ENCODE measurements at regions not wholly inside any gene's neighbourhood (a gene's known extent, or its start where the extent isn't known, plus 50 kb on each side); places are given as distances from the start of the nearest gene placed in this dataset.

GRCh38 chr17:68196394-68197090 is 51.3 kb upstream of the AMZ2 start:
- Histone ChIP-seq H3K9me3 (no peaks in the 10 kb centered on the region), H3K27ac (no peak overlapping the region)
- intact Hi-C loops (cut with DNase I): no loop called here

DNA sequence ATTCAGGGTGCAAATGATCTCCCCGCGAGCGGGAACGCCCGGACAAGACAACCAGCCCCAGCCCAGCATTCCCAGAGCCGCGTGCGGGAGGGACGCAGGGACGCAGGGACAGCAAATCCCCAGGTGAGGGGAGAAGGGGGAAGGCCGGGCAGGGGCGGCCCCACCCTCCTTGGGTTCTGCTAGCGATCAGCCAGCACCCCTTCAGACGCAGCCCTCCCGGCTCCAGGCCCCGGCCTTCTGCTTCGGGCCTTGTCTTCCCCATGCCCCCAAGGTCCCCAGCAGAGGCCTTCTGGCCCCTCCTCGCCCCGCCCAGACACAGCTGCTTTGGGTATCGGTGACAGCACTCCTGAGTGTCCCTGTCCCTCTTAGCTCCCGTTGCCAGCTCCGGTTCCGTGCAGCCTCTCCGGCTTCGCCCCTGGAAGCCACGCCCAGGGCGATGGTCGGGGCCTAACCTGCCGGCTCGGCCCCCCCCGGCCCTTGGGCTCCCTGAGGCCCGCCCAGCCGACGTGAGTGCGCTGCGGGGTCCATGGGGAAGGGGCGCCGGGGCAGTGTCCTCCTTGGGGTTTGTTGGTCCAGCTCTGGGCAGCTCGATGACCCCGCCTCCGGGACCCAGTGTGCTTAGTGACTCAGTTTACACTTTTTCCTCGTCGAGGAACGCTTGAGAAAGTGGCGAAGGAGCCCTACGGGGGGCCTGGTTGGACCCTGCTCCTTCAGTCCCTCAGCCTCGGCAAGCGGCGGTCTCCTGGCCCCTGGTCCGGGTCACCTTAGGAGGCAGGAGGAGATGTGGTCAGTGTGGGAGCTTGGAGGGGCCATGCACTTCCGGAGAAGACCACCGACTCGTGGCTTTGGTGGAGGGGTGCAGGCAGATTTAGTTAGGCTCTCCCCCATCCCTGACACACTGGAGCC is 50.5 kb upstream of the AMZ2 start:
- Histone ChIP-seq H3K27ac (no peak overlapping the region), H3K4me1 (peaks cover 57% of the 10 kb centered on the region), H3K4me3 (peak overlapping the region; percentile 38 to 50), H3K9me3 (no peaks in the 10 kb centered on the region), H3K27me3 (peaks cover 16% of the 10 kb centered on the region), H3K36me3 (no peaks in the 10 kb centered on the region)
- intact Hi-C loops (cut with DNase I): no loop called here
- no peak for TF ChIP-seq POLR2AphosphoS5 (IDR thresholded peaks at IDR 0.05; ENCODE audit: insufficient read depth in 1 of 2, low read depth in 1 of 2)
- TF ChIP-seq POLR2A (IDR thresholded peaks at IDR 0.05): no peak
- TF ChIP-seq, protein P1, sequence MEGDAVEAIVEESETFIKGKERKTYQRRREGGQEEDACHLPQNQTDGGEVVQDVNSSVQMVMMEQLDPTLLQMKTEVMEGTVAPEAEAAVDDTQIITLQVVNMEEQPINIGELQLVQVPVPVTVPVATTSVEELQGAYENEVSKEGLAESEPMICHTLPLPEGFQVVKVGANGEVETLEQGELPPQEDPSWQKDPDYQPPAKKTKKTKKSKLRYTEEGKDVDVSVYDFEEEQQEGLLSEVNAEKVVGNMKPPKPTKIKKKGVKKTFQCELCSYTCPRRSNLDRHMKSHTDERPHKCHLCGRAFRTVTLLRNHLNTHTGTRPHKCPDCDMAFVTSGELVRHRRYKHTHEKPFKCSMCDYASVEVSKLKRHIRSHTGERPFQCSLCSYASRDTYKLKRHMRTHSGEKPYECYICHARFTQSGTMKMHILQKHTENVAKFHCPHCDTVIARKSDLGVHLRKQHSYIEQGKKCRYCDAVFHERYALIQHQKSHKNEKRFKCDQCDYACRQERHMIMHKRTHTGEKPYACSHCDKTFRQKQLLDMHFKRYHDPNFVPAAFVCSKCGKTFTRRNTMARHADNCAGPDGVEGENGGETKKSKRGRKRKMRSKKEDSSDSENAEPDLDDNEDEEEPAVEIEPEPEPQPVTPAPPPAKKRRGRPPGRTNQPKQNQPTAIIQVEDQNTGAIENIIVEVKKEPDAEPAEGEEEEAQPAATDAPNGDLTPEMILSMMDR (IDR thresholded peaks at IDR 0.05): no peak
- peak in 1 of 2 donors; percentile 77 for DNase-seq (ENCODE audit: extremely low spot score in 2 of 2)

More at GRCh38 chr17:68196394-68197090, 51.3 kb upstream of the AMZ2 start:
- Histone ChIP-seq H3K4me1 (peaks cover 57% of the 10 kb centered on the region), H3K36me3 (no peaks in the 10 kb centered on the region), H3K27me3 (peaks cover 16% of the 10 kb centered on the region), H3K4me3 (peak overlapping the region; percentile 38 to 50)
- TF ChIP-seq POLR2A (IDR thresholded peaks at IDR 0.05): no peak
- TF ChIP-seq, protein P1 (IDR thresholded peaks at IDR 0.05): no peak
- no peak for TF ChIP-seq POLR2AphosphoS5 (IDR thresholded peaks at IDR 0.05; ENCODE audit: insufficient read depth in 1 of 2, low read depth in 1 of 2)
- DNase-seq (ENCODE audit: extremely low spot score in 2 of 2): peak in 1 of 2 donors; percentile 52

GRCh38 chr17:68197997-68198930 is 49.6 kb upstream of the AMZ2 start:
- intact Hi-C loops (cut with DNase I): no loop called here
- H3K27ac ChIP-seq: no peak overlapping the region
- TF ChIP-seq, protein P1 (IDR thresholded peaks at IDR 0.05): no peak
- TF ChIP-seq POLR2A (IDR thresholded peaks at IDR 0.05) (no peak), POLR2AphosphoS5 (IDR thresholded peaks at IDR 0.05; ENCODE audit: insufficient read depth in 1 of 2, low read depth in 1 of 2) (no peak)
- peak overlapping the region; percentile 38 to 50 for H3K4me3 ChIP-seq
- peaks cover 16% of the 10 kb centered on the region for H3K27me3 ChIP-seq
- DNase-seq (ENCODE audit: extremely low spot score in 2 of 2): peak in 1 of 2 donors; percentile 67
- peaks cover 57% of the 10 kb centered on the region for H3K4me1 ChIP-seq
- no peaks in the 10 kb centered on the region for H3K9me3 ChIP-seq
- no peaks in the 10 kb centered on the region for H3K36me3 ChIP-seq

Data from vagina (tissue), 2 donors.